Thyroid gland (tissue), 4 donors: ENCODE measurements at regions not wholly inside any gene's neighbourhood (a gene's known extent, or its start where the extent isn't known, plus 50 kb on each side); places are given as distances from the start of the nearest gene placed in this dataset.

Experiments used
- DNase-seq, 2 donors: peaks; one replicate each; pipeline ENCODE4 v3.0.0-alpha.2; 2019
- H3K27ac ChIP-seq, 3 donors: fragments of 200-600 bp; sonication (generic); 1 replicate in 2 of 3; 2 replicates in 1 of 3; pipeline ENCODE4 v1.5.1; 2016 to 2019; ENCODE audit warnings: mild to moderate bottlenecking in 1 of 3, moderate library complexity in 1 of 3
- H3K27me3 ChIP-seq: fragments of 200-600 bp; sonication (generic); one replicate; pipeline ENCODE4 v1.5.1; 2019
- H3K36me3 ChIP-seq, 2 donors: fragments of 200-600 bp; sonication (generic); one replicate each; pipeline ENCODE4 v1.5.1; 2016 to 2019
- H3K4me1 ChIP-seq, 2 donors: fragments of 200-600 bp; sonication (generic); one replicate each; pipeline ENCODE4 v1.5.1; 2017 to 2019
- H3K4me3 ChIP-seq, 3 donors: fragments of 200-600 bp; sonication (generic); replicated peaks in 1 of 3; 1 replicate in 2 of 3; 2 replicates in 1 of 3; pipeline ENCODE4 v1.5.1; 2016; ENCODE audit warnings: mild to moderate bottlenecking in 1 of 3
- H3K9me3 ChIP-seq: fragments of 200-600 bp; sonication (generic); one replicate; pipeline ENCODE4 v1.5.1; 2017
- POLR2A ChIP-seq, 2 donors: fragments of 450-650 bp; IDR thresholded peaks; one replicate each; pipeline ENCODE4 v1.6.1; 2017; ENCODE audit warnings: antibody characterized with exemption in 2 of 2, mild to moderate bottlenecking in 2 of 2, moderate library complexity in 1 of 2
- WGBS, 2 donors: methylation state at CpG; one replicate each; pipeline ENCODE4 v1.1.5; 2017; 5-methylcytosine and 5-hydroxymethylcytosine counted together
- intact Hi-C: fragments of 100-400 bp; cut with DNase I; formaldehyde crosslinking; loops from one replicate; pipeline ENCODE4 v1.15.1; 2023
- TF ChIP-seq, protein P1 (sequence below), 6 experiments: fragments of 200-600 bp in 3 of 6; fragments of 450-650 bp in 3 of 6; sonication (generic) in 3 of 6; IDR thresholded peaks; one replicate each; pipeline ENCODE4 v1.5.1; 2016 to 2019; ENCODE audit warnings: antibody characterized with exemption in 6 of 6, mild to moderate bottlenecking in 2 of 6, inconsistent platforms in 1 of 6, moderate library complexity in 1 of 6

GRCh38 chr11:79538775-79539174 lies 97.9 kb upstream of the TENM4 start:
- no peaks in the 10 kb centered on the region for H3K36me3 ChIP-seq
- TF ChIP-seq POLR2A (IDR thresholded peaks at IDR 0.05): no peak
- TF ChIP-seq, protein P1, sequence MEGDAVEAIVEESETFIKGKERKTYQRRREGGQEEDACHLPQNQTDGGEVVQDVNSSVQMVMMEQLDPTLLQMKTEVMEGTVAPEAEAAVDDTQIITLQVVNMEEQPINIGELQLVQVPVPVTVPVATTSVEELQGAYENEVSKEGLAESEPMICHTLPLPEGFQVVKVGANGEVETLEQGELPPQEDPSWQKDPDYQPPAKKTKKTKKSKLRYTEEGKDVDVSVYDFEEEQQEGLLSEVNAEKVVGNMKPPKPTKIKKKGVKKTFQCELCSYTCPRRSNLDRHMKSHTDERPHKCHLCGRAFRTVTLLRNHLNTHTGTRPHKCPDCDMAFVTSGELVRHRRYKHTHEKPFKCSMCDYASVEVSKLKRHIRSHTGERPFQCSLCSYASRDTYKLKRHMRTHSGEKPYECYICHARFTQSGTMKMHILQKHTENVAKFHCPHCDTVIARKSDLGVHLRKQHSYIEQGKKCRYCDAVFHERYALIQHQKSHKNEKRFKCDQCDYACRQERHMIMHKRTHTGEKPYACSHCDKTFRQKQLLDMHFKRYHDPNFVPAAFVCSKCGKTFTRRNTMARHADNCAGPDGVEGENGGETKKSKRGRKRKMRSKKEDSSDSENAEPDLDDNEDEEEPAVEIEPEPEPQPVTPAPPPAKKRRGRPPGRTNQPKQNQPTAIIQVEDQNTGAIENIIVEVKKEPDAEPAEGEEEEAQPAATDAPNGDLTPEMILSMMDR (IDR thresholded peaks at IDR 0.05): no peak
- no peak overlapping the region for H3K27ac ChIP-seq
- WGBS, 2 donors: 47 to 48% methylated on average over 3 of the region's 3 CpGs
- no peaks in the 10 kb centered on the region for H3K9me3 ChIP-seq
- DNase-seq: no peak
- intact Hi-C loops: no loop called here
- no peaks in the 10 kb centered on the region for H3K27me3 ChIP-seq
- no peaks in the 10 kb centered on the region for H3K4me1 ChIP-seq
- no peak overlapping the region for H3K4me3 ChIP-seq

DNA sequence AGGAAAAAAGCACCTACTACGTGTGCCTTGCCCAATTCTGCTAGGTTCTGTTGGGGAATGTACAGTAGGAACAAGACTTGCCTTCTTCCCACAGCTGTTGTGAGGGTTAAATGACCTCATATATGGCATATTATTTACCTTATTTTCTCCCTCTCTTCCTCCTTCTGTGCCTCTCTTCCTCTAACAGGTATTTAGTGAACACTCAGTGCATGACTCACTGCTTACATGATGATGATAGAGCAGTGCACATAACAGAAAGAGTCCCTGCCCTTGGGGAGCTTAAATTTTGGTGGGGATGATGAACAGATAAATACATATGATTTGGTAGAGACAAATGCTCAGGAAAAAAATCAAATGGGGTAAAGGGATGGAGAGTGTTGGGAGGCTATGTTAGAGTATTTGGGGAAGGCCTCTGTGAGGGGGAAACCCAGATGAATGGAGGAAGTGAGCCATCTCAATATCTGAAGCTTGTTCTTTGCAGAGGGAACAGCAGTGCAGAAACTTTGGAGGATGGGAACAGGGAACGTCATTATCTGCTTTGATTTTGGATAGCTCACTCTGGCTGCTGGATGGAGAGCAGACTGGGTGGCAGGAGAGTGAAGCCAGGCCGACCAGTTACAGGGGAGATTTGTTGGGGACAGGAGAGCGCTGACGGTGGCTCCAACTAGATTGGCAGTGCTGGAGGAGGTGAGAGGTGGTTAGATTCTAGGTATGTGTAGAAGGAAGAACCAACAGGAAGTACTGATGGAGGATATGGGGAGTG lies 95.5 kb upstream of the TENM4 start:
- Histone ChIP-seq H3K36me3 (no peaks in the 10 kb centered on the region), H3K27ac (no peak overlapping the region), H3K4me3 (no peak overlapping the region), H3K4me1 (no peaks in the 10 kb centered on the region), H3K9me3 (no peaks in the 10 kb centered on the region), H3K27me3 (no peaks in the 10 kb centered on the region)
- WGBS, 2 donors: 68 to 69% methylated on average over 5 of the region's 5 CpGs
- intact Hi-C loops: no loop called here
- TF ChIP-seq, protein P1 (IDR thresholded peaks at IDR 0.05): no peak
- no peak for TF ChIP-seq POLR2A (IDR thresholded peaks at IDR 0.05)
- no peak for DNase-seq

GRCh38 chr11:79535606-79536005 lies 94.8 kb upstream of the TENM4 start:
- 90 to 94% methylated on average over 1 of the region's 1 CpG for WGBS, 2 donors

GRCh38 chr11:79525257-79525656 lies 84.4 kb upstream of the TENM4 start:
- intact Hi-C loops: no loop called here
- H3K9me3 ChIP-seq: no peaks in the 10 kb centered on the region

More at GRCh38 chr11:79535606-79536005, 94.8 kb upstream of the TENM4 start:
- Histone ChIP-seq H3K4me1 (no peaks in the 10 kb centered on the region), H3K4me3 (no peak overlapping the region), H3K9me3 (no peaks in the 10 kb centered on the region), H3K36me3 (no peaks in the 10 kb centered on the region), H3K27me3 (no peaks in the 10 kb centered on the region), H3K27ac (no peak overlapping the region)
- TF ChIP-seq POLR2A (IDR thresholded peaks at IDR 0.05): no peak
- TF ChIP-seq, protein P1 (IDR thresholded peaks at IDR 0.05): no peak
- intact Hi-C loops: no loop called here
- no peak for DNase-seq

GRCh38 chr11:79522626-79523025 lies 81.8 kb upstream of the TENM4 start:
- intact Hi-C loops: no loop called here
- Histone ChIP-seq H3K4me1 (no peaks in the 10 kb centered on the region), H3K4me3 (no peak overlapping the region), H3K27me3 (no peaks in the 10 kb centered on the region), H3K9me3 (no peaks in the 10 kb centered on the region), H3K36me3 (no peaks in the 10 kb centered on the region), H3K27ac (no peak overlapping the region)
- no peak for TF ChIP-seq POLR2A (IDR thresholded peaks at IDR 0.05)
- TF ChIP-seq, protein P1 (IDR thresholded peaks at IDR 0.05): no peak
- no peak for DNase-seq
- 72 to 88% methylated on average over 1 of the region's 1 CpG for WGBS, 2 donors

More at GRCh38 chr11:79525257-79525656, 84.4 kb upstream of the TENM4 start:
- no peak overlapping the region for H3K27ac ChIP-seq
- H3K27me3 ChIP-seq: no peaks in the 10 kb centered on the region
- no peak overlapping the region for H3K4me3 ChIP-seq
- no peaks in the 10 kb centered on the region for H3K4me1 ChIP-seq
- H3K36me3 ChIP-seq: no peaks in the 10 kb centered on the region
- TF ChIP-seq, protein P1 (IDR thresholded peaks at IDR 0.05): no peak
- TF ChIP-seq POLR2A (IDR thresholded peaks at IDR 0.05): no peak
- no peak for DNase-seq
